Smooth muscle cell (in vitro differentiated cells): ENCODE measurements at regions not wholly inside any gene's neighbourhood (a gene's known extent, or its start where the extent isn't known, plus 50 kb on each side); places are given as distances from the start of the nearest gene placed in this dataset.

Experiments used
- DNase-seq: peaks from one replicate; lab custom pipeline; 2025; ENCODE audit not compliant: unreplicated experiment; lab: John Stamatoyannopoulos, UW
- H2AFZ ChIP-seq: fragments of 200-600 bp; sonication (generic); 2 replicates; pipeline ENCODE4 v1.6.0; 2016; ENCODE audit warnings: antibody characterized with exemption, low read depth, mild to moderate bottlenecking
- H3F3A ChIP-seq: fragments of 200-600 bp; sonication (generic); 2 replicates; pipeline ENCODE4 v1.6.0; 2017; ENCODE audit warnings: antibody characterized with exemption, low read depth
- H3K27ac ChIP-seq: fragments of 200-600 bp; sonication (generic); 2 replicates; pipeline ENCODE4 v1.5.1; 2016; ENCODE audit warnings: low read depth, mild to moderate bottlenecking
- H3K27me3 ChIP-seq: fragments of 200-600 bp; sonication (generic); 2 replicates; pipeline ENCODE4 v1.6.1; 2016; ENCODE audit warnings: low read depth, mild to moderate bottlenecking
- H3K36me3 ChIP-seq: fragments of 200-600 bp; sonication (generic); 2 replicates; pipeline ENCODE4 v1.5.1; 2016; ENCODE audit warnings: low read depth
- H3K4me1 ChIP-seq: fragments of 200-600 bp; sonication (generic); 2 replicates; pipeline ENCODE4 v1.5.1; 2016; ENCODE audit warnings: low read depth
- H3K4me2 ChIP-seq: fragments of 200-600 bp; sonication (generic); 2 replicates; pipeline ENCODE4 v1.6.0; 2016; ENCODE audit warnings: mild to moderate bottlenecking
- H3K4me3 ChIP-seq: fragments of 200-600 bp; sonication (generic); 2 replicates; pipeline ENCODE4 v1.5.1; 2016; ENCODE audit warnings: mild to moderate bottlenecking
- H3K79me2 ChIP-seq: fragments of 200-600 bp; sonication (generic); 2 replicates; pipeline ENCODE4 v1.6.0; 2016; ENCODE audit warnings: low read depth, mild to moderate bottlenecking
- H3K9ac ChIP-seq: fragments of 200-600 bp; sonication (generic); 2 replicates; pipeline ENCODE4 v1.6.0; 2016; ENCODE audit warnings: low read depth
- H3K9me3 ChIP-seq: fragments of 200-600 bp; sonication (generic); replicated peaks from 2 replicates; pipeline ENCODE4 v1.5.1; 2016; ENCODE audit warnings: low read depth
- H4K20me1 ChIP-seq: fragments of 200-600 bp; sonication (generic); 2 replicates; pipeline ENCODE4 v1.6.0; 2016; ENCODE audit warnings: low read depth
- CTCF ChIP-seq: fragments of 200-600 bp; sonication (generic); IDR thresholded peaks from 2 replicates; pipeline ENCODE4 v1.5.1; 2017; ENCODE audit warnings: borderline replicate concordance, mild to moderate bottlenecking, antibody characterized with exemption; ENCODE audit not compliant: insufficient read depth, poor library complexity, severe bottlenecking
- WGBS: methylation state at CpG from one replicate; pipeline ENCODE4 v1.1.7; 2016; ENCODE audit warnings: low lambda C conversion rate; 5-methylcytosine and 5-hydroxymethylcytosine counted together

GRCh38 chr2:223460774-223461211, 141.4 kb downstream of the SCG2 start:
- H3K9ac ChIP-seq = no peak overlapping the region
- no peak overlapping the region for H3K4me3 ChIP-seq
- no peaks in the 10 kb centered on the region for H3K79me2 ChIP-seq
- peak overlapping the region; percentile 72 for H3K4me2 ChIP-seq
- peaks cover 14% of the 10 kb centered on the region for H3F3A ChIP-seq
- no peaks in the 10 kb centered on the region for H4K20me1 ChIP-seq
- no peaks in the 10 kb centered on the region for H3K36me3 ChIP-seq
- peak overlapping the region; percentile 81 for H3K27ac ChIP-seq
- H3K9me3 ChIP-seq = no peaks in the 10 kb centered on the region
- no peak for DNase-seq
- H2AFZ ChIP-seq = peak overlapping the region; percentile 24
- no peak for TF ChIP-seq CTCF
- H3K4me1 ChIP-seq = peaks cover 5% of the 10 kb centered on the region
- H3K27me3 ChIP-seq = no peaks in the 10 kb centered on the region

- H3K9ac ChIP-seq = no peak overlapping the region
Measured at GRCh38 chr2:223464071-223464470, 138.1 kb downstream of the SCG2 start.

GRCh38 chr2:223465793-223466192, 136.4 kb downstream of the SCG2 start:
- H3K36me3 ChIP-seq = no peaks in the 10 kb centered on the region
- no peak overlapping the region for H2AFZ ChIP-seq
- no peaks in the 10 kb centered on the region for H3K79me2 ChIP-seq
- no peaks in the 10 kb centered on the region for H3K9me3 ChIP-seq
- H3K27ac ChIP-seq = no peak overlapping the region
- WGBS = 38% methylated on average over 2 of the region's 2 CpGs
- H3K4me3 ChIP-seq = no peak overlapping the region
- no peaks in the 10 kb centered on the region for H3K27me3 ChIP-seq
- TF ChIP-seq CTCF = no peak
- peaks cover 4% of the 10 kb centered on the region for H3K4me1 ChIP-seq
- DNase-seq = no peak
- H3K4me2 ChIP-seq = no peak overlapping the region
- no peaks in the 10 kb centered on the region for H4K20me1 ChIP-seq
- peaks cover 11% of the 10 kb centered on the region for H3F3A ChIP-seq
- no peak overlapping the region for H3K9ac ChIP-seq

More at GRCh38 chr2:223464071-223464470, 138.1 kb downstream of the SCG2 start:
- Histone ChIP-seq H3K4me1 (peaks cover 5% of the 10 kb centered on the region), H3K9me3 (no peaks in the 10 kb centered on the region), H3K4me3 (no peak overlapping the region), H3K27me3 (no peaks in the 10 kb centered on the region), H3K79me2 (no peaks in the 10 kb centered on the region), H3K36me3 (no peaks in the 10 kb centered on the region), H4K20me1 (no peaks in the 10 kb centered on the region), H3K4me2 (no peak overlapping the region), H3F3A (peaks cover 16% of the 10 kb centered on the region), H2AFZ (no peak overlapping the region), H3K27ac (no peak overlapping the region)
- DNase-seq = no peak
- TF ChIP-seq CTCF = no peak
- 79% methylated on average over 2 of the region's 2 CpGs for WGBS

- no peak overlapping the region for H3K4me3 ChIP-seq
- H3K27me3 ChIP-seq = no peaks in the 10 kb centered on the region
- peaks cover 4% of the 10 kb centered on the region for H3K4me1 ChIP-seq
- WGBS = 71% methylated on average over 2 of the region's 2 CpGs
- no peak overlapping the region for H3K4me2 ChIP-seq
- H2AFZ ChIP-seq = no peak overlapping the region
- peaks cover 3% of the 10 kb centered on the region for H3F3A ChIP-seq
- H4K20me1 ChIP-seq = no peaks in the 10 kb centered on the region
- H3K36me3 ChIP-seq = no peaks in the 10 kb centered on the region
- no peak for DNase-seq
- H3K9me3 ChIP-seq = no peaks in the 10 kb centered on the region
- no peak overlapping the region for H3K27ac ChIP-seq
- TF ChIP-seq CTCF = no peak
- H3K9ac ChIP-seq = no peak overlapping the region
- no peaks in the 10 kb centered on the region for H3K79me2 ChIP-seq
Measured at GRCh38 chr2:223467196-223467595, 135.0 kb downstream of the SCG2 start.
